ENCODE measurements at regions not wholly inside any gene's neighbourhood (a gene's known extent, or its start where the extent isn't known, plus 50 kb on each side); places are given as distances from the start of the nearest gene placed in this dataset.

DNA sequence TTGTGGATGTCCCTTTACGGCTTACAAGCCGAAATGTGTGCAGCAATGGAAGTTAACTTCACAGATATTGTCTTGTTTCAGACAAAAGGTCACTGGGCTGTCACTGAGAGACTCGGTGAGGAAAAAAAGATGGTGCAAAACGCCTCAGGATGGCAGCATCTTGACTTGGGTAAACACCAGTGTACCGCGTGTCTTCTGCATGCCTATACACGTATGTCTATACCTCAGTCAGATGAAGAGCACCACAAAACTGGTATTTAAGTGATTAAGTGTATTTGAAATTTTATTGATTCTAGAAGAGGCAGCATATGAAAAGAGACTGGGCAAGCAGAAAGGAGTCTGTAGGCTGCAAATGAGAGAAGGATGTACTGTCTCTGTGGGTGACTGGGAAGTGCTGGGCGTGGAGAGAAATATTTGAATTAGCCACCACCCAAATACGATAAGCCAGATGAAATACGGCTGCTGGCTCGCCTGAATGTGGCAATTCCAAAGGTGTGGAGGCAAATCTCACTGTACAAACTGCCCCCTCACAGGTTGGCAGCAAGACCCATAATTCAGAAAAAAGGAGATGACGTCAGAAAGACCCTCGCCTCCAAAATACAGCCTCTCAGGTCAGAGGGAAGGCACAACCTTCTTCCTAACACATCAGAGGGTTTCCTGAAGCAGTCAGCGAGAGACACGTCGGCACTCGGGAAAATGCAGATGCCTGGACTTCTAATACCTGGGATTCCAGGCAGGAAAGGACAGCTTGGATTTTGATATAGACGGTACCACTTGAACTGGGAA lies 53.4 kb upstream of the NEO1 start:
- no peak overlapping the region for H3K27ac ChIP-seq (ENCODE audit: low read depth, low read length, poor library complexity, severe bottlenecking)
- ChIA-PET CTCF (no interaction called here), POLR2A (ENCODE audit: low non-redundant PET) (no interaction called here)
- intact Hi-C loops (cut with micrococcal nuclease; ENCODE audit: unreplicated experiment): no loop called here
- BruUV-seq (replicated peaks): no TSS peak
- no peaks in the 10 kb centered on the region for H3K4me1 ChIP-seq (ENCODE audit: insufficient read depth, low read length, poor library complexity, severe bottlenecking)
- H3K27me3 ChIP-seq (replicated peaks; ENCODE audit: insufficient read depth, low read depth, low read length, poor library complexity): no peaks in the 10 kb centered on the region
- no peaks in the 10 kb centered on the region for H3K9me3 ChIP-seq (ENCODE audit: low read depth, low read length, poor library complexity, severe bottlenecking)
- no peak for DNase-seq (ENCODE audit: low spot score)
- TF ChIP-seq EZH2 (IDR thresholded peaks at IDR 0.05; ENCODE audit: borderline replicate concordance, low read depth, low read length, poor library complexity, severe bottlenecking): no peak
- TF ChIP-seq, protein P1, sequence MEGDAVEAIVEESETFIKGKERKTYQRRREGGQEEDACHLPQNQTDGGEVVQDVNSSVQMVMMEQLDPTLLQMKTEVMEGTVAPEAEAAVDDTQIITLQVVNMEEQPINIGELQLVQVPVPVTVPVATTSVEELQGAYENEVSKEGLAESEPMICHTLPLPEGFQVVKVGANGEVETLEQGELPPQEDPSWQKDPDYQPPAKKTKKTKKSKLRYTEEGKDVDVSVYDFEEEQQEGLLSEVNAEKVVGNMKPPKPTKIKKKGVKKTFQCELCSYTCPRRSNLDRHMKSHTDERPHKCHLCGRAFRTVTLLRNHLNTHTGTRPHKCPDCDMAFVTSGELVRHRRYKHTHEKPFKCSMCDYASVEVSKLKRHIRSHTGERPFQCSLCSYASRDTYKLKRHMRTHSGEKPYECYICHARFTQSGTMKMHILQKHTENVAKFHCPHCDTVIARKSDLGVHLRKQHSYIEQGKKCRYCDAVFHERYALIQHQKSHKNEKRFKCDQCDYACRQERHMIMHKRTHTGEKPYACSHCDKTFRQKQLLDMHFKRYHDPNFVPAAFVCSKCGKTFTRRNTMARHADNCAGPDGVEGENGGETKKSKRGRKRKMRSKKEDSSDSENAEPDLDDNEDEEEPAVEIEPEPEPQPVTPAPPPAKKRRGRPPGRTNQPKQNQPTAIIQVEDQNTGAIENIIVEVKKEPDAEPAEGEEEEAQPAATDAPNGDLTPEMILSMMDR (conservative IDR thresholded peaks at IDR 0.05; ENCODE audit: low read depth, low read length): no peak
- H3K36me3 ChIP-seq (ENCODE audit: insufficient read depth, low read length, poor library complexity, severe bottlenecking): no peaks in the 10 kb centered on the region
- no peak overlapping the region for H3K4me3 ChIP-seq (ENCODE audit: low read depth, low read length, poor library complexity, severe bottlenecking)

DNA sequence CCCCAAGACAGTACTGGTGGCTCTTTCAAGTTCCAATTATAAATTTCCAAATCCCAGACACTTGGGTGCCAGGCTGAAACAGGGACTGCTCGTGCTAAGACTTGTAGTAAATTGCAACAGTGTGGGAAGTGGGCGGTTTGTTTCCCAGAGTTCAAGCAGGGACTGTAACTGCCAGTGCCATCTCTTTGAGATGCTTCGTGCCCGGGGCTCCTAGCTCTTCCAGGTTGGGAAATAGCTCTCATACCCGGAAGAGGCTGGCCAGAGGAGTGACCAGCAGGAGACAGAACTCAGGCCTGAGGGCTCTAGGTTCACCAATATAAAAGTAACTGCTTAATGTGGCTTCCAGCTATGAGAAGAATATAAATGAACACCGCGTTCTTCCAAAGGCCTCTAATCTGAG lies 54.0 kb upstream of the NEO1 start:
- Histone ChIP-seq H3K9me3 (ENCODE audit: low read depth, low read length, poor library complexity, severe bottlenecking) (no peaks in the 10 kb centered on the region), H3K36me3 (ENCODE audit: insufficient read depth, low read length, poor library complexity, severe bottlenecking) (no peaks in the 10 kb centered on the region), H3K4me1 (ENCODE audit: insufficient read depth, low read length, poor library complexity, severe bottlenecking) (no peaks in the 10 kb centered on the region), H3K27me3 (replicated peaks; ENCODE audit: insufficient read depth, low read depth, low read length, poor library complexity) (no peaks in the 10 kb centered on the region), H3K27ac (ENCODE audit: low read depth, low read length, poor library complexity, severe bottlenecking) (no peak overlapping the region), H3K4me3 (ENCODE audit: low read depth, low read length, poor library complexity, severe bottlenecking) (no peak overlapping the region)
- intact Hi-C loops (cut with micrococcal nuclease; ENCODE audit: unreplicated experiment): no loop called here
- POLR2A ChIA-PET (ENCODE audit: low non-redundant PET): no interaction called here
- TF ChIP-seq, protein P1 (conservative IDR thresholded peaks at IDR 0.05; ENCODE audit: low read depth, low read length): no peak
- TF ChIP-seq EZH2 (IDR thresholded peaks at IDR 0.05; ENCODE audit: borderline replicate concordance, low read depth, low read length, poor library complexity, severe bottlenecking): no peak
- BruUV-seq (replicated peaks): no TSS peak
- CTCF ChIA-PET: no interaction called here
- no peak for DNase-seq (ENCODE audit: low spot score)

DNA sequence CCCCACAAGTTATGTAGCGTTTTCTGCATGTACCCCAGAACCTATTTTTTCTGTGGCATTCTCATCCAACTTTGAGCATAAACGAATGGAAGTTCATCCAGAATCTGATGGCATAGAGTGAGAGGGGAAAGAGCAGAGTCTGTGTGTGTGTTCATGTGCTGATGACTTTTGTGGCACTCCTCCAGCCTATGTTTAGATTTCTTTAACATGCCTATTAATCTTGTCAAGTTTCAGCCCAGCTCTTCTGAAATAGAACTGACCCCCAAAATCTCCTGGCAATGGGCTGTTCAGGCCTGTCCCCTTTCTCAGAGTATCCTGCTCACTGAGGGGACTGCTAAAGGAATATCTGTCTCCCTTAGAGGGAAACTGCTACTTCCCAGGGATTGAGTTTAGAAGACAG lies 56.4 kb upstream of the NEO1 start:
- TF ChIP-seq EZH2 (IDR thresholded peaks at IDR 0.05; ENCODE audit: borderline replicate concordance, low read depth, low read length, poor library complexity, severe bottlenecking): no peak
- TF ChIP-seq, protein P1 (conservative IDR thresholded peaks at IDR 0.05; ENCODE audit: low read depth, low read length): no peak
- Histone ChIP-seq H3K36me3 (ENCODE audit: insufficient read depth, low read length, poor library complexity, severe bottlenecking) (no peaks in the 10 kb centered on the region), H3K4me1 (ENCODE audit: insufficient read depth, low read length, poor library complexity, severe bottlenecking) (peaks cover 7% of the 10 kb centered on the region), H3K9me3 (ENCODE audit: low read depth, low read length, poor library complexity, severe bottlenecking) (no peaks in the 10 kb centered on the region), H3K27ac (ENCODE audit: low read depth, low read length, poor library complexity, severe bottlenecking) (no peak overlapping the region), H3K27me3 (replicated peaks; ENCODE audit: insufficient read depth, low read depth, low read length, poor library complexity) (no peaks in the 10 kb centered on the region), H3K4me3 (ENCODE audit: low read depth, low read length, poor library complexity, severe bottlenecking) (no peak overlapping the region)
- intact Hi-C loops (cut with micrococcal nuclease; ENCODE audit: unreplicated experiment): no loop called here
- ChIA-PET POLR2A (ENCODE audit: low non-redundant PET) (no interaction called here), CTCF (no interaction called here)
- BruUV-seq (replicated peaks): no TSS peak
- DNase-seq (ENCODE audit: low spot score): no peak
